Activated naive CD4-positive, alpha-beta T cell treated with anti-CD3 and anti-CD28 coated beads, Interleukin-2, amount 50 U/mL, for 72 hours (primary cell): ENCODE measurements at regions not wholly inside any gene's neighbourhood (a gene's known extent, or its start where the extent isn't known, plus 50 kb on each side); places are given as distances from the start of the nearest gene placed in this dataset.
"Not testable (repeated sequence)": the region's sequence is repeated elsewhere in the genome, so short reads cannot be mapped to it uniquely, and the experiment has no call there.

ENCODE experiments used
- ATAC-seq, 2 donors: fragments of 150-1000 bp; cut with Tn5 transposase; 2 replicates each; pipeline ENCODE4 v1.10.0; 2021; ENCODE audit warnings: mild to moderate bottlenecking in 2 of 2, moderate library complexity in 2 of 2
- DNase-seq, 2 donors: peaks; one replicate each; pipeline ENCODE4 v3.0.0; 2021 to 2022; ENCODE audit warnings: low spot score in 2 of 2
- H3K27ac Mint-ChIP-seq, 2 donors: one replicate each; pipeline ENCODE4 v1.8.0; 2022; ENCODE audit warnings: mild to moderate bottlenecking in 2 of 2, mixed read lengths in 2 of 2
- H3K36me3 Mint-ChIP-seq, 2 donors: one replicate each; pipeline ENCODE4 v1.8.0; 2022; ENCODE audit warnings: mixed read lengths in 2 of 2
- H3K9me3 Mint-ChIP-seq, 2 donors: one replicate each; pipeline ENCODE4 v1.8.0; 2022; ENCODE audit warnings: mixed read lengths in 2 of 2

- Mint-ChIP-seq H3K36me3 (no peaks in the 10 kb centered on the region), H3K27ac (peak overlapping the region in 1 of 2 donors; percentile 2), H3K9me3 (no peaks in the 10 kb centered on the region)
- peak; percentile 41 to 91 for ATAC-seq
- peak in 1 of 2 donors; percentile 17 for DNase-seq
These were observed 94.0 kb downstream of the PTPRS start for GRCh38 chr19:5246554-5247155.

- DNase-seq (no peak), ATAC-seq (peak in 1 of 2 donors; percentile 34)
- Mint-ChIP-seq H3K9me3 (no peaks in the 10 kb centered on the region), H3K36me3 (no peaks in the 10 kb centered on the region), H3K27ac (no peak overlapping the region)
These were observed 94.7 kb downstream of the PTPRS start for GRCh38 chr19:5245631-5246553.

GRCh38 chr19:5244351-5244750 is 96.3 kb downstream of the PTPRS start:
- Mint-ChIP-seq H3K9me3 (no peaks in the 10 kb centered on the region), H3K27ac (no peak overlapping the region), H3K36me3 (no peaks in the 10 kb centered on the region)
- no peak for DNase-seq
- ATAC-seq, result no peak

GRCh38 chr19:5243878-5244277 is 96.7 kb downstream of the PTPRS start:
- H3K36me3 Mint-ChIP-seq, result no peaks in the 10 kb centered on the region
- no peak for DNase-seq

GRCh38 chr19:5241896-5242295 is 98.7 kb downstream of the PTPRS start:
- H3K9me3 Mint-ChIP-seq, DNase-seq, H3K27ac Mint-ChIP-seq, H3K36me3 Mint-ChIP-seq, ATAC-seq: not testable (repeated sequence)

More at GRCh38 chr19:5243878-5244277, 96.7 kb downstream of the PTPRS start:
- no peak for ATAC-seq
- Mint-ChIP-seq H3K9me3 (no peaks in the 10 kb centered on the region), H3K27ac (no peak overlapping the region)

GRCh38 chr19:5240011-5240410 is 100.6 kb downstream of the PTPRS start:
- Mint-ChIP-seq H3K27ac (peak overlapping the region in 1 of 2 donors; percentile 20), H3K36me3 (no peaks in the 10 kb centered on the region), H3K9me3 (no peaks in the 10 kb centered on the region)
- ATAC-seq (no peak), DNase-seq (no peak)

GRCh38 chr19:5238700-5239099 is 101.9 kb downstream of the PTPRS start:
- H3K36me3 Mint-ChIP-seq, result no peaks in the 10 kb centered on the region
- H3K27ac Mint-ChIP-seq, result peak overlapping the region in 1 of 2 donors; percentile 20
- no peak for ATAC-seq
- no peaks in the 10 kb centered on the region for H3K9me3 Mint-ChIP-seq
- no peak for DNase-seq

GRCh38 chr19:5237939-5238480 is 102.6 kb downstream of the PTPRS start:
- H3K27ac Mint-ChIP-seq, result no peak overlapping the region

GRCh38 chr19:5237190-5237780 is 103.3 kb downstream of the PTPRS start:
- Mint-ChIP-seq H3K27ac (no peak overlapping the region), H3K9me3 (no peaks in the 10 kb centered on the region), H3K36me3 (no peaks in the 10 kb centered on the region)
- DNase-seq (no peak), ATAC-seq (no peak)

More at GRCh38 chr19:5237939-5238480, 102.6 kb downstream of the PTPRS start:
- DNase-seq, result no peak
- H3K9me3 Mint-ChIP-seq, result no peaks in the 10 kb centered on the region
- no peaks in the 10 kb centered on the region for H3K36me3 Mint-ChIP-seq
- no peak for ATAC-seq

- ATAC-seq, result no peak
These were observed 105.0 kb downstream of the PTPRS start for GRCh38 chr19:5235458-5236219.

GRCh38 chr19:5234412-5234811 is 106.2 kb downstream of the PTPRS start:
- no peaks in the 10 kb centered on the region for H3K36me3 Mint-ChIP-seq
- DNase-seq (no peak), ATAC-seq (no peak)
- H3K9me3 Mint-ChIP-seq, result no peaks in the 10 kb centered on the region
- no peak overlapping the region for H3K27ac Mint-ChIP-seq

More at GRCh38 chr19:5235458-5236219, 105.0 kb downstream of the PTPRS start:
- Mint-ChIP-seq H3K9me3 (no peaks in the 10 kb centered on the region), H3K27ac (no peak overlapping the region), H3K36me3 (no peaks in the 10 kb centered on the region)
- DNase-seq, result no peak

- no peaks in the 10 kb centered on the region for H3K9me3 Mint-ChIP-seq
- DNase-seq, result no peak
- H3K36me3 Mint-ChIP-seq, result no peaks in the 10 kb centered on the region
- H3K27ac Mint-ChIP-seq, result no peak overlapping the region
- no peak for ATAC-seq
These were observed 107.7 kb downstream of the PTPRS start for GRCh38 chr19:5232798-5233505.

- Mint-ChIP-seq H3K9me3 (no peaks in the 10 kb centered on the region), H3K36me3 (no peaks in the 10 kb centered on the region), H3K27ac (no peak overlapping the region)
- DNase-seq, result no peak
- no peak for ATAC-seq
These were observed 108.5 kb downstream of the PTPRS start for GRCh38 chr19:5231857-5232678.

GRCh38 chr19:5230730-5231555 is 109.7 kb downstream of the PTPRS start:
- no peak overlapping the region for H3K27ac Mint-ChIP-seq
- no peaks in the 10 kb centered on the region for H3K36me3 Mint-ChIP-seq
- no peak for ATAC-seq
- no peak for DNase-seq
- no peaks in the 10 kb centered on the region for H3K9me3 Mint-ChIP-seq
